ENCODE measurements at regions not wholly inside any gene's neighbourhood (a gene's known extent, or its start where the extent isn't known, plus 50 kb on each side); places are given as distances from the start of the nearest gene placed in this dataset.

- Mint-ChIP-seq H3K4me1 (ENCODE audit: low read depth) (no peaks in the 10 kb centered on the region), H3K36me3 (ENCODE audit: insufficient read depth) (no peaks in the 10 kb centered on the region), H3K4me3 (no peak overlapping the region), H3K9me3 (no peaks in the 10 kb centered on the region), H3K27me3 (ENCODE audit: low read depth) (peaks cover 4% of the 10 kb centered on the region)
- no peak for DNase-seq
- ATAC-seq: no peak
Measured at GRCh38 chr15:70409388-70409787, 311.7 kb upstream of the TLE3 start.

- no peaks in the 10 kb centered on the region for H3K36me3 Mint-ChIP-seq (ENCODE audit: insufficient read depth)
- no peak overlapping the region for H3K4me3 Mint-ChIP-seq
- no peaks in the 10 kb centered on the region for H3K9me3 Mint-ChIP-seq
- H3K27me3 Mint-ChIP-seq (ENCODE audit: low read depth): peaks cover 2% of the 10 kb centered on the region
- ATAC-seq (no peak), DNase-seq (no peak)
- no peaks in the 10 kb centered on the region for H3K4me1 Mint-ChIP-seq (ENCODE audit: low read depth)
Measured at GRCh38 chr15:70407955-70408354, 310.2 kb upstream of the TLE3 start.

GRCh38 chr15:70407336-70407670 lies 309.6 kb upstream of the TLE3 start:
- Mint-ChIP-seq H3K9me3 (no peaks in the 10 kb centered on the region), H3K27me3 (ENCODE audit: low read depth) (peaks cover 4% of the 10 kb centered on the region), H3K4me1 (ENCODE audit: low read depth) (no peaks in the 10 kb centered on the region), H3K36me3 (ENCODE audit: insufficient read depth) (no peaks in the 10 kb centered on the region), H3K4me3 (no peak overlapping the region)
- no peak for ATAC-seq
- no peak for DNase-seq

GRCh38 chr15:70406617-70407335 lies 309.1 kb upstream of the TLE3 start:
- ATAC-seq (no peak), DNase-seq (no peak)
- no peak overlapping the region for H3K4me3 Mint-ChIP-seq
- H3K36me3 Mint-ChIP-seq (ENCODE audit: insufficient read depth): no peaks in the 10 kb centered on the region
- no peaks in the 10 kb centered on the region for H3K9me3 Mint-ChIP-seq
- H3K4me1 Mint-ChIP-seq (ENCODE audit: low read depth): no peaks in the 10 kb centered on the region
- peaks cover 4% of the 10 kb centered on the region for H3K27me3 Mint-ChIP-seq (ENCODE audit: low read depth)

- DNase-seq (no peak), ATAC-seq (no peak)
- H3K4me1 Mint-ChIP-seq (ENCODE audit: low read depth): no peaks in the 10 kb centered on the region
- peaks cover 4% of the 10 kb centered on the region for H3K27me3 Mint-ChIP-seq (ENCODE audit: low read depth)
- no peaks in the 10 kb centered on the region for H3K36me3 Mint-ChIP-seq (ENCODE audit: insufficient read depth)
- H3K9me3 Mint-ChIP-seq: no peaks in the 10 kb centered on the region
- no peak overlapping the region for H3K4me3 Mint-ChIP-seq
Measured at GRCh38 chr15:70401709-70402108, 304.0 kb upstream of the TLE3 start.

GRCh38 chr15:70400766-70401541 lies 303.2 kb upstream of the TLE3 start:
- Mint-ChIP-seq H3K36me3 (ENCODE audit: insufficient read depth) (no peaks in the 10 kb centered on the region), H3K4me3 (no peak overlapping the region), H3K4me1 (ENCODE audit: low read depth) (no peaks in the 10 kb centered on the region), H3K9me3 (no peaks in the 10 kb centered on the region), H3K27me3 (ENCODE audit: low read depth) (peaks cover 4% of the 10 kb centered on the region)
- ATAC-seq: no peak
- DNase-seq: no peak

GRCh38 chr15:70399204-70399603 lies 301.5 kb upstream of the TLE3 start:
- DNase-seq (no peak), ATAC-seq (no peak)
- Mint-ChIP-seq H3K9me3 (no peaks in the 10 kb centered on the region), H3K4me1 (ENCODE audit: low read depth) (no peaks in the 10 kb centered on the region), H3K4me3 (no peak overlapping the region), H3K27me3 (ENCODE audit: low read depth) (peaks cover 2% of the 10 kb centered on the region), H3K36me3 (ENCODE audit: insufficient read depth) (no peaks in the 10 kb centered on the region)

- Mint-ChIP-seq H3K4me1 (ENCODE audit: low read depth) (no peaks in the 10 kb centered on the region), H3K36me3 (ENCODE audit: insufficient read depth) (no peaks in the 10 kb centered on the region), H3K4me3 (no peak overlapping the region), H3K9me3 (no peaks in the 10 kb centered on the region), H3K27me3 (ENCODE audit: low read depth) (peaks cover 4% of the 10 kb centered on the region)
- DNase-seq (no peak), ATAC-seq (no peak)
Measured at GRCh38 chr15:70398694-70399093, 301.0 kb upstream of the TLE3 start.

- ATAC-seq (no peak), DNase-seq (no peak)
- Mint-ChIP-seq H3K9me3 (no peaks in the 10 kb centered on the region), H3K27me3 (ENCODE audit: low read depth) (peaks cover 2% of the 10 kb centered on the region), H3K4me3 (no peak overlapping the region), H3K4me1 (ENCODE audit: low read depth) (no peaks in the 10 kb centered on the region), H3K36me3 (ENCODE audit: insufficient read depth) (no peaks in the 10 kb centered on the region)
Measured at GRCh38 chr15:70396807-70397206, 299.1 kb upstream of the TLE3 start.

GRCh38 chr15:70395164-70395563 lies 297.4 kb upstream of the TLE3 start:
- Mint-ChIP-seq H3K4me1 (ENCODE audit: low read depth) (no peaks in the 10 kb centered on the region), H3K4me3 (no peak overlapping the region), H3K27me3 (ENCODE audit: low read depth) (peaks cover 2% of the 10 kb centered on the region), H3K9me3 (no peaks in the 10 kb centered on the region), H3K36me3 (ENCODE audit: insufficient read depth) (no peaks in the 10 kb centered on the region)
- ATAC-seq (no peak), DNase-seq (no peak)

GRCh38 chr15:70390723-70391122 lies 293.0 kb upstream of the TLE3 start:
- Mint-ChIP-seq H3K27me3 (ENCODE audit: low read depth) (peaks cover 2% of the 10 kb centered on the region), H3K4me1 (ENCODE audit: low read depth) (no peaks in the 10 kb centered on the region), H3K4me3 (no peak overlapping the region), H3K9me3 (no peaks in the 10 kb centered on the region), H3K36me3 (ENCODE audit: insufficient read depth) (no peaks in the 10 kb centered on the region)
- no peak for ATAC-seq
- no peak for DNase-seq

GRCh38 chr15:70387993-70388392 lies 290.3 kb upstream of the TLE3 start:
- no peak for ATAC-seq
- no peak overlapping the region for H3K4me3 Mint-ChIP-seq

GRCh38 chr15:70387081-70387480 lies 289.4 kb upstream of the TLE3 start:
- ATAC-seq (no peak), DNase-seq (no peak)
- Mint-ChIP-seq H3K36me3 (ENCODE audit: insufficient read depth) (no peaks in the 10 kb centered on the region), H3K4me1 (ENCODE audit: low read depth) (no peaks in the 10 kb centered on the region), H3K9me3 (peaks cover under 1% of the 10 kb centered on the region), H3K4me3 (no peak overlapping the region), H3K27me3 (ENCODE audit: low read depth) (no peaks in the 10 kb centered on the region)

More at GRCh38 chr15:70387993-70388392, 290.3 kb upstream of the TLE3 start:
- DNase-seq: no peak
- no peaks in the 10 kb centered on the region for H3K9me3 Mint-ChIP-seq
- H3K4me1 Mint-ChIP-seq (ENCODE audit: low read depth): no peaks in the 10 kb centered on the region
- H3K36me3 Mint-ChIP-seq (ENCODE audit: insufficient read depth): no peaks in the 10 kb centered on the region
- no peaks in the 10 kb centered on the region for H3K27me3 Mint-ChIP-seq (ENCODE audit: low read depth)

- Mint-ChIP-seq H3K27me3 (ENCODE audit: low read depth) (no peaks in the 10 kb centered on the region), H3K4me1 (ENCODE audit: low read depth) (no peaks in the 10 kb centered on the region), H3K4me3 (no peak overlapping the region), H3K9me3 (peaks cover 5% of the 10 kb centered on the region), H3K36me3 (ENCODE audit: insufficient read depth) (no peaks in the 10 kb centered on the region)
- DNase-seq (no peak), ATAC-seq (no peak)
Measured at GRCh38 chr15:70385711-70386110, 288.0 kb upstream of the TLE3 start.

GRCh38 chr15:70385052-70385451 lies 287.3 kb upstream of the TLE3 start:
- H3K4me1 Mint-ChIP-seq (ENCODE audit: low read depth): no peaks in the 10 kb centered on the region
- no peak overlapping the region for H3K4me3 Mint-ChIP-seq
- peaks cover 5% of the 10 kb centered on the region for H3K9me3 Mint-ChIP-seq
- ATAC-seq (no peak), DNase-seq (no peak)
- no peaks in the 10 kb centered on the region for H3K36me3 Mint-ChIP-seq (ENCODE audit: insufficient read depth)
- H3K27me3 Mint-ChIP-seq (ENCODE audit: low read depth): no peaks in the 10 kb centered on the region

Data from activated T-cell treated with anti-CD3 and anti-CD28 coated beads, Interleukin-2, amount 50 U/mL, for 4 hours (primary cell).